ENCODE measurements at regions not wholly inside any gene's neighbourhood (a gene's known extent, or its start where the extent isn't known, plus 50 kb on each side); places are given as distances from the start of the nearest gene placed in this dataset.
"Not testable (repeated sequence)": the region's sequence is repeated elsewhere in the genome, so short reads cannot be mapped to it uniquely, and the experiment has no call there.

- TF ChIP-seq POLR2A, CTCF (IDR thresholded peaks at IDR 0.05): not testable (repeated sequence)
These were observed 157.4 kb downstream of the BCL2L11 start for GRCh38 chr2:111278133-111278532.
